Central memory CD8-positive, alpha-beta T cell (primary cell): ENCODE measurements at regions not wholly inside any gene's neighbourhood (a gene's known extent, or its start where the extent isn't known, plus 50 kb on each side); places are given as distances from the start of the nearest gene placed in this dataset.
"Not testable (repeated sequence)": the region's sequence is repeated elsewhere in the genome, so short reads cannot be mapped to it uniquely, and the experiment has no call there.

Source experiments
- ATAC-seq: fragments of 150-1000 bp; cut with Tn5 transposase; replicated peaks from 2 replicates; pipeline ENCODE4 v1.10.0; 2022; ENCODE audit warnings: mild to moderate bottlenecking, moderate FRiP score, moderate number of reproducible peaks; ENCODE audit not compliant: poor library complexity, severe bottlenecking; ENCODE audit errors: extremely low read depth
- DNase-seq, 2 donors: peaks; one replicate each; pipeline ENCODE4 v3.0.0; 2021; ENCODE audit warnings: low spot score in 2 of 2
- H3K27ac Mint-ChIP-seq: one replicate; pipeline ENCODE4 v1.8.0; 2022; ENCODE audit warnings: low read depth, mild to moderate bottlenecking, moderate library complexity, mixed read lengths
- H3K27me3 Mint-ChIP-seq: one replicate; pipeline ENCODE4 v1.8.0; 2022; ENCODE audit warnings: mixed read lengths
- H3K36me3 Mint-ChIP-seq: one replicate; pipeline ENCODE4 v1.8.0; 2022; ENCODE audit warnings: mild to moderate bottlenecking, moderate library complexity, mixed read lengths; ENCODE audit not compliant: insufficient read depth
- H3K4me1 Mint-ChIP-seq: one replicate; pipeline ENCODE4 v1.8.0; 2022; ENCODE audit warnings: mixed read lengths
- H3K4me3 Mint-ChIP-seq: one replicate; pipeline ENCODE4 v1.8.0; 2022; ENCODE audit warnings: mild to moderate bottlenecking, moderate library complexity, mixed read lengths
- H3K9me3 Mint-ChIP-seq: one replicate; pipeline ENCODE4 v1.8.0; 2022; ENCODE audit warnings: mixed read lengths

DNA sequence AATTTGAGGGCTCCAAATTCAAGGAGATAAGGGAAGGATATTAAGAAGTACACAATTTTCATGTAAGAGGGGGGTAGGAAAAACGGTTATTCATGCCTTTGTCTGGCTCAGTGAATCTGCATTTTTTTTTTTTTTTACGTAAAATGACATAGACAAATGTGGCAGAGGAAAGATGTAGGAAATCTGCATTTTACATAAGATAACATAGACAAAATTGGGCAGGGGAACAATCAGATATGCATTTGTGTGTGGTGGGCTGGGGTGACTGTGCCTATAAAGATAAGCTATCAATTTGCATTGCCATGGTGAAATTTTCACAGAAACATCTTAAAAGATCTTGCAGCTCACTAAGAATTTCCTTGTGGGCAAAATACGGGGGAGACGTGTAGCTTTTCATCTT is 92.7 kb upstream of the GPR141 start:
- H3K9me3 Mint-ChIP-seq, result peaks cover under 1% of the 10 kb centered on the region
- DNase-seq (no peak), ATAC-seq (no peak)
- H3K4me3 Mint-ChIP-seq, result no peak overlapping the region
- H3K36me3 Mint-ChIP-seq, result no peaks in the 10 kb centered on the region
- no peak overlapping the region for H3K27ac Mint-ChIP-seq
- peaks cover 63% of the 10 kb centered on the region for H3K27me3 Mint-ChIP-seq
- H3K4me1 Mint-ChIP-seq, result no peaks in the 10 kb centered on the region

DNA sequence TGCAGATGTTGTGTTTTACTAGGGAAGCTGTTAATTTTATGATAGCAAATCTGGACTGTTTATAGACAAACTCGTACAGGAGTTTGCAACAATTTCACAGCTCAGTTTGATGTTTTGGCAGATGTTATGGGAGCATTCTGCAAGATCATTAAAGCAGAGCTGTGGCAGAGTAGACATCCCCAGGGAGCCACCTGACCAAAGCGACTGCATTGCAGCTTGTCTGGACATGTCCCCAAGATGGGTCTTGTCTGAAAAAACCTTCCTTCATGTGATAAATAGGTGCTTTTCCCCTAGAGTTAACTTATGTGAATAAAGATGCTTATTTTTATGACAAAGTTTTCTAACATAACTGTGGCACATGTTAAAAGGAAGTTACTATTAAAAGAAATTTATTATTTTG is 91.2 kb upstream of the GPR141 start:
- H3K36me3 Mint-ChIP-seq, result no peaks in the 10 kb centered on the region
- DNase-seq (no peak), ATAC-seq (no peak)
- peaks cover 48% of the 10 kb centered on the region for H3K27me3 Mint-ChIP-seq
- no peaks in the 10 kb centered on the region for H3K4me1 Mint-ChIP-seq
- no peak overlapping the region for H3K27ac Mint-ChIP-seq
- peaks cover 6% of the 10 kb centered on the region for H3K9me3 Mint-ChIP-seq
- no peak overlapping the region for H3K4me3 Mint-ChIP-seq

DNA sequence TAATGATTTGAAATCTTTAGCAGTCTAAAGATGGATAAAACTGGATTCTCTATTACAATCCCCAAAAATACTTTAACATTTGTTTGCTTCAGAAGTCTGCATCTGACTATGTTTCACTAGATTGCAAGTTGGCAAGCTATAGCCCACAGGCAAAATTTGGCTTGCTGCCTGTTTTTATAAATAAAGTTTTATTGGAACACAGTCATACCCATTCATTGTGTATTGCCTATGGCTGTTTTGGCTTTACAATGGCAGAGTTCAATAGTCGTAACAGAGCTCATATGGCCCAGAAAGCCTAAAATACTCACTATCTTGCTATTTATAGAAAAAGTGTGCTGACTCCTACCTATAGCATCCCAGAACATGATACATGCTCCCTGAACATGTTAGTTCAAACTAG is 89.0 kb upstream of the GPR141 start:
- Mint-ChIP-seq H3K4me3 (no peak overlapping the region), H3K27me3 (peaks cover 25% of the 10 kb centered on the region), H3K9me3 (peaks cover 6% of the 10 kb centered on the region), H3K4me1 (no peaks in the 10 kb centered on the region), H3K36me3 (no peaks in the 10 kb centered on the region), H3K27ac (no peak overlapping the region)
- no peak for ATAC-seq
- DNase-seq, result no peak

DNA sequence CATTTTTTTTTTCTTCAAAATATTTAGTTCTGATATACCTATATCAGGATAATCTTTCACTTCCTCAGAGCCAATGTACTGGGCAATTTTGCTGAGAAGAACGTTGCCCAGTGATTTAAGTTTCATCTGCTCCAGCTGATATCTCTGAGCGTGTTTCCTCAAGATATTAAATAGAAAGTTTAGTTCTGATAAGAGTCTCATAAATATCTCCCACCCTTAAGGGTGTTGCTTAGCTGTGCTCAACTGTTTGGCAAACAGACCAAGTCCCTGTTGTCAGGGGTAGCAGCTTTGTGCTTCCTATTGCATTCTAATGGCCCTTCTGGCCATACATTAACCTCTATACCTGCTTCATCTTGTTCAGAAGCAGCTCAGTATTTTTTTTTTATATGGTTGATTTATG is 84.7 kb upstream of the GPR141 start:
- no peaks in the 10 kb centered on the region for H3K27me3 Mint-ChIP-seq
- no peak for ATAC-seq
- H3K4me3 Mint-ChIP-seq, result no peak overlapping the region
- H3K36me3 Mint-ChIP-seq, result no peaks in the 10 kb centered on the region
- H3K27ac Mint-ChIP-seq, result no peak overlapping the region
- H3K9me3 Mint-ChIP-seq, result peaks cover 6% of the 10 kb centered on the region
- H3K4me1 Mint-ChIP-seq, result no peaks in the 10 kb centered on the region
- DNase-seq, result no peak

DNA sequence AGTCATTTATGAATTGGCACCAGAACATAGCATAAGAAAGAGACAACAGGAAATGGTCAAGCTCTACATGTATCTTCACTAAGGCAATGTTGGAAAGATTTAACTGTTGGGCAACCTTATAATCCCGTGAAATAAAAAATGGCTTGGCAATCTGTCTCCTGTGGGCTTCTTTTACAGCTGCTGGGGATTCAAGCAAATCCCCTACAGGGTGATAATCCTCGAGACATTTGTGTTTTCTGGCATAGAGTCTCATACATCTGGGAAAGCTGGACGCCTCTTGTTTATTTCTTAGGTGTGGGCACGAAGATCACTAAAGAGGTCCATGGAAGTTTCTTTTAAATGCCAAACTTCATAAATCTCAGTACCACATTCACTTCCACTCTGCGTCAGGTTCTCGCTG is 82.2 kb upstream of the GPR141 start:
- Mint-ChIP-seq H3K27ac (no peak overlapping the region), H3K4me1 (no peaks in the 10 kb centered on the region), H3K36me3 (no peaks in the 10 kb centered on the region), H3K27me3 (no peaks in the 10 kb centered on the region), H3K9me3 (peaks cover under 1% of the 10 kb centered on the region), H3K4me3 (no peak overlapping the region)
- ATAC-seq (no peak), DNase-seq (no peak)

DNA sequence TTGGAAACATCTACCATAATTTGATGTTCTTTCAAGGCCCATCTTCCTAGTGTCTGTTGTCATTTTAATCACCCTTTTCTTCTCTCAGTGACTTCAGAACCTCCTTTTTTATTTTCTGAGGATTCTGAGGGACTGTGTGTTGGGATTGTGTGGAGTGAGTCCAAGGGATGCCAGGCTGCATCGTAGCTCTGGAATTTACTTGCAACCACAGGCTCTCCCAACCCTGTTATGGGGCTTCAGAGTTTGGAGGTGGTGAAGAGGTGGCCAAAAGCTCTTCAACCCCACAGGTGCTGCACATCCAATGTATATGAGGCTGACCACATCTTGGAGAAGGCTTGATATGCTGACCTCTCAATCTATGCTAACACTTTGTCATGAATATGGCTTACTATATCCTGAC is 79.5 kb upstream of the GPR141 start:
- no peak overlapping the region for H3K4me3 Mint-ChIP-seq
- peaks cover 14% of the 10 kb centered on the region for H3K27me3 Mint-ChIP-seq
- H3K27ac Mint-ChIP-seq, result no peak overlapping the region
- no peak for DNase-seq
- no peak for ATAC-seq
- no peaks in the 10 kb centered on the region for H3K4me1 Mint-ChIP-seq
- no peaks in the 10 kb centered on the region for H3K9me3 Mint-ChIP-seq
- no peaks in the 10 kb centered on the region for H3K36me3 Mint-ChIP-seq

DNA sequence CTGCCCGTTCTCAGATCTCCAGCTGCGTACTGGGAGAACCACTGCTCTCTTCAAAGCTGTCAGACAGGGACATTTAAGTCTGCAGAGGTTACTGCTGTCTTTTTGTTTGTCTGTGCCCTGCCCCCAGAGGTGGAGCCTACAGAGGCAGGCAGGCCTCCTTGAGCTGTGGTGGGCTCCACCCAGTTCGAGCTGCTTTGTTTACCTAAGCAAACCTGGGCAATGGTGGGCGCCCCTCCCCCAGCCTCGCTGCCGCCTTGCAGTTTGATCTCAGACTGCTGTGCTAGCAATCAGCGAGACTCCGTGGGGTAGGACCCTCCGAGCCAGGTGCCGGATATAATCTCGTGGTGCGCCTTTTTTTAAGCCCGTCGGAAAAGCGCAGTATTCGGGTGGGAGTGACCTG is 66.2 kb upstream of the GPR141 start:
- H3K9me3 Mint-ChIP-seq, H3K27ac Mint-ChIP-seq, H3K4me1 Mint-ChIP-seq, H3K36me3 Mint-ChIP-seq, DNase-seq, ATAC-seq, H3K4me3 Mint-ChIP-seq: not testable (repeated sequence)
- H3K27me3 Mint-ChIP-seq, result peaks cover 13% of the 10 kb centered on the region

DNA sequence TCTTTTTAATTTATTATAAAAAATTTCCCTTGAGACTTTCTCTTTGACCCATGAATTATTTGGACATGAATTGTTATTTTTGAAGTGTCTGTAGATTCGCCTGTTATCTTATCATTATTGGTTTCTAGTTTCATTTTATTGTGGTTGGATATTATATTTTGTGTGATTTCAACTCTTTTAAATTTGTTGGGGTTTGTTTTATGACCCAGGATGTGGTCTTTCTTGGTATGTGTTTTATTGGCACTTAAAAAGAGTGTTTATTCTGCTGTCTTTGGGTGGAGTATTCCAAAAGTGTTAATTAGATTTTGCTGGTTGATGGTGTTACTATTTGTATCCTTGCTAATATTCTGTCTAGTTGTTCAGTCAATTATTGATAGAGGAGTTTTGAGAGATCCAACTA is 50.5 kb upstream of the GPR141 start:
- DNase-seq (no peak), ATAC-seq (no peak)
- peak overlapping the region; percentile 67 for H3K27ac Mint-ChIP-seq
- H3K36me3 Mint-ChIP-seq, result peaks cover 4% of the 10 kb centered on the region
- peak overlapping the region; percentile 46 for H3K4me3 Mint-ChIP-seq
- peaks cover 10% of the 10 kb centered on the region for H3K9me3 Mint-ChIP-seq
- peaks cover 17% of the 10 kb centered on the region for H3K4me1 Mint-ChIP-seq
- peaks cover 56% of the 10 kb centered on the region for H3K27me3 Mint-ChIP-seq
